HG03108 (cell line): ENCODE measurements at regions not wholly inside any gene's neighbourhood (a gene's known extent, or its start where the extent isn't known, plus 50 kb on each side); places are given as distances from the start of the nearest gene placed in this dataset.

ENCODE experiments used
- ATAC-seq: cut with Tn5 transposase; IDR thresholded peaks from one replicate; pipeline ENCODE4 v1.9.1; 2021; ENCODE audit warnings: moderate library complexity; ENCODE audit not compliant: unreplicated experiment

DNA sequence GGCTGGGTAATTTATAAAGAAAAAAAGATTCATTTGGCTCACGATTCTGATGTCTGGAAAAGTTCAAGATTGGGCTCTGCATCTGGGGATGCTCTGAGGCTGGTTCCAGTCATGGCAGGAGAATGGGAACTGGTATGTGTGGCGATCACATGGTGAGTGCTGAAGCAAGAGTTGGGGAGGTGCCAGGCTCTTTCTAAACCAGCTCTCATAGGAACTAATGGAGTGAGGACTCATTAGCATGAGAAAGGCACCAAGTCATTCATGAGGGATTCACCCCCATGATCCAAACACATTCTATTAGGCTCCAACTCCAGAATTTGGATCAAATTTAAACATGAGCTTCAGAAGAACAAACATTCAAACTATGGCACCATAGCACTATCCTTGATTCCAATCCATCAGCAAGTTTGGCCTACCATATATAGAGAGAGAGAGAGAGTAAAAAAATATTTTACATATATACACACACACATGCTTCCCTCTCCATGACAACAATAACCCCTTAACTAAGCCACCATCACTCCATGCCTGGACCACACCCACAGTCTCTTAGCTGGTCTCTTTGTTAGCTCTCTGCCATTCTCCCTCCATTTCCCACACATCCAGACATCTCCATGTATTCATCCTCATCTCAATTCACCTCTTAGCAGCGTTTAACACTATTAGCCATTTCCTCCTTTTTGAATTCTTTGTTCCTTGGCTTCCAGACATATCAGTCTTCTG, 57.9 kb downstream of the NPY start:
- no peak for ATAC-seq

DNA sequence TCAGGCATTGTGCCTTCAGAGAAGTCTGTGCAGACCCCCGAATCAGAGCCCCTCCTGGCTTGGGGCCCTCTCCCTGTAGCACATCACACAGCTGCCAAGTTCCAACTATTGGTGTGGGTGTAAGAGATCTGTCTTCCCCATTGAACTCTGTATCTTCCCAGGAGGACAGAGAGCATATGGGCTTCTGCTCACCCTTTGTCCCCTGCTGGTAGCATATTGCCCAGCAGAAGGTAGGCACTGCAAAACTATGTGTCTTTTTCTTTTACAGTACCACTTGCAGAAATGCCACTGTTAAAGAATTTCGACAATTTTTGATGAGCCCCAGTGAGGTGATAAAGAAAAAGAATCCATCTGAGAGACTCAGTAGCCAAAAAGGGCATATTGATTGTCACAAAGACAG, 59.6 kb downstream of the NPY start:
- no peak for ATAC-seq

DNA sequence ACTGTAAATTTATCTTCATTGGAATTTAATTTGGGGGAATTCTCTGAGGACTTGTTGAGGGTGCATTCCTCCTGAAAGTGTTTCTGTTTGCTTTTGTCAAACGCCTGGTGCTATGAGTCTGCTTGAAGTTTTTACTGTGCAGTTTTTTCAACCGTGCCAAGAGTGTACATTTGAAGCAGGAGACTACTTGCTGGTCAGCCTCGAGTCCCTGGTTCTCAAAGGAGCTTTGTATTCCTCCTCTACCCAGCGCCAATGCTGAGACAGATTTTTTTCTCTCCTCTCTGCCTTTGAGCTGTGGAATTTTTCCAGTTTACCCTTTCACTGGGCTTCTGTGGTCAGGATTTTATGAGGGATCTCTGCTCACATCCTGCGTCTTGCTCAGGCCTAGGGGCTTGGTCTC, 62.1 kb downstream of the NPY start:
- no peak for ATAC-seq

DNA sequence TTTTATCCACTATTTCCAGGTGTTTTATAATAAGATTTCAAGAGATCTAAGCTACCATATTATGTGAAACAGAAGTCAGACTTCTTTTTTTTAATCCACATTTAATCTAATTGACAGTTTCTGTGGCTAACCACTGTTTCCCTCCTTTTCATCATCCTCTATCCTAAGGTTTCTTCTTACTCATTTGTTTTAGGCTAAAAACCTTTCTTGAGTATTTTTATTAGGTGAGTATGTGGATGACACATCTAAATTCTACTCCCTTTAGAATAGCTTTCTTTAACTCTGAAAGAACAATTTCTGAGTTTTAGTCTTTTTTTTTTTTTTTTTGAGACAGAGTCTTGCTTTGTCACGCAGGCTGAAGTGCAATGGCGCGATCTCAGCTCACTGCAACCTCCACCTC, 62.7 kb downstream of the NPY start:
- no peak for ATAC-seq

DNA sequence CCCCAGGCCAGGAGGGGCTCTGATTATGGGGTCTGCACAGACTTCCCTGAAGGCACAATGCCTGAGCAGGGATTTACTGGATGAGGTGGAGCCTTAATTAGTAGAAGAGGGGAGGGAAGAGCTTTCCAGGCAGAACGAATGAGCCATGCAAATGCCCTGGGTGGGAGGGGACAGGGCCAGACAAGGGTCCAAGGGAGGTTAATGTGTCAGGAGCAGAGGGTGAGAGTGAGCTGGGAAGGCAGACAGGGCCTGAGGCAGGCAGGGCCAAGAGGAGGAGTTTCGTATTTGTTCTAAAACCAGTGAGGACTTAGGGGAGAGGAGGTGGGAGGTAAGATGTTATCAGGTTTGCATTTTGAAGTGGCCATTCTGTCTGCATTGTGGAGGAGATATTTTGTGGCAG, 65.3 kb downstream of the NPY start:
- ATAC-seq, result no peak

DNA sequence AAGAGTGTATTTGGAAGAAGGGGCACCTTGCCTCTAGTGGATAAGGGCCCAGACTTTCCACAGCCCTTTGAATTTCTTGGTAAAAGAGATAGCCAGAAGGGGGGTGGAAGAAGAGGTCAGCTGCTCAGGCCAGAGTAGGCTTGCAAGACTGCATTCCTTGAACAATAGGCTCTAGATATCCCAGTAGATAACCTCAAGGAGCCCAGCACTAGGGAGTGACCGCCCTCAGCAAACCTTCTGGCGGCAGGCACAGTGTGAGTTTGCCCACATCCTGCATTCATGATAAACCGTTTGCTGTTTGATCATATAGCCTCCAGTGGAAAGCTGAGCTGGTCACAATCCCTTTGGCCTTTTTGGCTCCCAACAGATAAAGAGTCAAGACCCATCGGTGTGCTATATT, 70.5 kb downstream of the NPY start:
- ATAC-seq, result no peak

DNA sequence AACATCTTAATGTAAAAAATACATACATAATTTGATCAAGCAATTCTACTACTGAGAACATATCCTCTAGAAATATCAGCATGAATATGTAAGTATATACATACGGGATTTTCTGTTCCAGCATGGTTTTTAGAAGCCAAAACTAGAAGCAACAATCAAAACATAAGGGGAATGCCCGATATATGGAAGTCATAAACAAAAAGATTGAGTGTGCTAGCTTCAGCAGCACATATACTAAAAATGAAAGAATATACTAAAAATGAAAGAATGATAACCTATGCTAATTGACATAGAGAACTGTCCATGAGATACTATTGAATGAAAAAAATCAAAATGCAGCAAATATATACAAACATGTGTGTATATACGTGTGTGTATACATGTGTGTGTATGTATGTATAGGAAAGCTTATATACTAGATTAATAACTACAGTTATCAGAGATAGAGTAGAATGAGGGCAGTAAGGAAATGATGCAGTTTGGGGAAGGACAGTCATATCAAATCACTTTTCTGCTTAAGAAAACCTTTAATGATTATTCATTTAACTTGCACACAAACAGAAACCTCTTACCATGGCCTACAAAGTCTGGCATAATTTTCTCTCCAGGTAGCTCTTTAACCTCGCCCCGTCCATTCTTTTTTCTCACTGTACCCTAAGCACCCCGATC, 72.9 kb downstream of the NPY start:
- no peak for ATAC-seq

DNA sequence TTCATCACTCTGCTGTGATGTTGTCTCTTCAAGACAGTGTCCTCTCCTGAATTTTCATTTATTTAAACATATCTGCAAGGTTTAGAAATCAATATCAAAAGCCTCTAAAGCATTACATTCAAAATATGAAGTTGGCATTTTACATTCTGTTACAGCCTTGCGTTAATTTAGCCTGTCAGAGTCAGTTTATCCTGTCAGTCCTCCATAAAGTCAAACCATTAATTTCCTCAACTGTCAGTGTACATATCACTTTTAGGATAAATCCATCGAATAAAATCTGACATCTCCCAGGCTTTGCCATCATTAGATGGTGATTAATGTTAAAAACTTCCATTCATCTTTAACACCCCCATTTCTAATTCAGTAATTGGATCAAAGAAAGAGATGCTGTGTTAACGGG, 77.0 kb downstream of the NPY start:
- ATAC-seq, result no peak

DNA sequence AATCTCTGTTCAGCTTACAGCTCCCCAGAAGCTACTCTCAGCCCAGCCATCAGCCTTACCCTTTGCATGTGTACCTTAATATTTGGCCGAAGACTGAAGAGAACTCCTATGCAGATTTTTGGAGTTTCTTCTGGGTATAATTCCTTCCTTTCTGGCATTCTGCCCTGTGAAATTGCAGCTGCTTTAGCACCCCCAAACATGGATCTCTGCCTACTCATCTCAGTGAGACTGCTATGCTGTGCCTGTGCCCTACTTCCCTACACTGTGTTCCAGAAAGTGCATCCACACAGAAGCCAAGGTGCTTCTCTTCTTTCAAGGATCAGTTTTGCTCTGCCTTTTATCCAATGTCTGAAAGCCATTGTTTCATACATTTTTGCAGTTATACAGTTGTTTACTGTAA, 81.6 kb downstream of the NPY start:
- ATAC-seq, result no peak

DNA sequence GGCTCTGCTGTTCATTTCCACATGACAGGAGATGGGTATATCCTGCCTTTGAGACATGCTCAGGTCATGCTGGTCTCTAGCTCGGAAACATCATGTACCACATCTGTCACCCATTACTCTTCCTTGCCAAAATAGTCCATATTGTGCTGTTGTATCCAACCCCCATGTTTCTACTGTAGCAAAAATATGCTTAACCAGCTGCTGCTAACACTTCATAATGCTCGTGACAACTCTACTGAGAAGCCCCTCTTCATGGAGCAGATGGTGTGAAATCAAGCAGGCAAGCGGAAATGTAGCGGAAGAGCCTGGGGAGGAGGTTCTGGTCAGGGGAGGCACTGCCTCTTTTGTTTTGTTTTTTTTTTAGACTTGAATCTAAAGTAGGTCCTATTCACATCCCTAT, 82.9 kb downstream of the NPY start:
- ATAC-seq, result no peak

DNA sequence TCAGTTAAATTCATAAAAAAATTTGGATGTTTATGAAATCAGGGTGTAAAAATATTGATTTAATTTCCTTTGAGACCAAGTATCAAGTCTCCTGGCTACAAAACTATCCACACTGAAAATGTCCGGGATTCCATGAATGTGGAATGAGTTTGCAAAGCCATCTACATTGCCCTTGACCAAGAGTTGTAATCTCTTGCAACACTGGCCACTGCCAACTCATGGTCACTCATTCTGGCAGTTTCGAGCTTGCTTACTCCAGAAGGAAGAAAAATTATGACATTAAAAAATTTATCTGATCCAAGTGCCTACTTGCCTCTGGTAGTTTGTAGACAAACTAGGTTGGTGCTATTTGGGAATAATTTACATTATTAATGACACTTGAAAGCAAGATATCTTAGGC, 84.2 kb downstream of the NPY start:
- no peak for ATAC-seq

DNA sequence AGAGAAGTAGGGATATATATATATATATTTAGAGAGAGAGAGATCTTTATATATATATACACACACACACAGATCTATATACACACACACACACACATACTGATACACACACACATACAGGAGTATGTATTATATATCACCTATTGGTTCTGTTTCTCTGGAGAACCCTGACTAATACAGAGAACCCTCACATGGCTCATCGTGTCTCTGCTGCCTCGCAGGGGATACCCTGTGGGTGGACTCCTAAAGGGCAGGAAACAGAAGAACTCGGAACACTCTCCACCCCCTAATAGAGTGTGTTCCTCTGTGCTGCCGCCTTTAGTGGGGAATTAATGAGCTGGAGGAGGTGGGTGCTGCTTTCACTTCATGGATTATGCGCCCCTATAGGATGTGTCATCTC, 86.6 kb downstream of the NPY start:
- no peak for ATAC-seq

DNA sequence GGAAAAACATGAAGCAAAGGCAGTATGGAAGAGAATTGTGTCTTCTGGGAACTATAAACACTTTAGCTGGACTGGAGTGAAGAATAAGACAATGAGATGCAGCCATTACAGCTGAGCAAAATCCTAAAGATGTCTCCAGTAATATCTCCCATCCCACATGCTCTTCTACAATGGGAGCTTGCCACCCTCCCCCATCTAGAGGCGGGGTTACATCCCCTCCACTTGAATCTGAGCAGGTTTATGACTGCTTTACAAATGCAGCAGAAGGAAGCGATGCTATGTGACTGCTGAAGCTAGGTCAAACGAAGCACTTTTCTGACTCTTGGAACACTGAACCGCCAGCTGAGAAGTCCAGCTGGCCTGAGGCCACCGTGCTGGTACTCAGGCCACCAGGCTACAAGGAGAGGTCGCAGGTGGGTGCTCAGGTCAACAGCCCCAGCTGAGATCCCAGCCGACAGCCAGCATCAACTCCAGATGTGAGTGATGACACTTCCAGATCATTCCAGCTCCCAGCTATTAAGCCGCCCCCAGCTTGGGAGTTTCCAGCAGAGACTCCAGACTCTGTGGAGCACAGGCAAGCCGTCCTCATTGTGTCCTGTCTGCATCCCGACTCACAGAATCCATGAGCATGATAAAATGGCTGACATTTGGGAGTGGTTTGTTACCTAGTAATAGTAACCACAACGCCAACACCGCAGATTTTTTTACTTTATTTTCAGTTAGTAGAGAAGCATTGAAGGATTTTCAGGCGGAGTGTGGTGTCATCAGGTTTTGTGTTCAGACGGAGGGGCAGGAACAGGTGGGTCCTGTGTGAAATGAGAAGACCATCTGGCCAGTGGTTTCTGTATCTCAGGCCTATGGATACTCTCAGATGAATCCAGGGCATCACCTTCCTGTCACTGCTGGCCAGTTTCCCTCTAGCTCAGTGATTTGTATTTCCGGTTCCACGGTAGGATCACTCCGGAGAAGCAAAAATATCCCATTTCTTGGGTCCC, 89.3 kb downstream of the NPY start:
- ATAC-seq, result no peak

DNA sequence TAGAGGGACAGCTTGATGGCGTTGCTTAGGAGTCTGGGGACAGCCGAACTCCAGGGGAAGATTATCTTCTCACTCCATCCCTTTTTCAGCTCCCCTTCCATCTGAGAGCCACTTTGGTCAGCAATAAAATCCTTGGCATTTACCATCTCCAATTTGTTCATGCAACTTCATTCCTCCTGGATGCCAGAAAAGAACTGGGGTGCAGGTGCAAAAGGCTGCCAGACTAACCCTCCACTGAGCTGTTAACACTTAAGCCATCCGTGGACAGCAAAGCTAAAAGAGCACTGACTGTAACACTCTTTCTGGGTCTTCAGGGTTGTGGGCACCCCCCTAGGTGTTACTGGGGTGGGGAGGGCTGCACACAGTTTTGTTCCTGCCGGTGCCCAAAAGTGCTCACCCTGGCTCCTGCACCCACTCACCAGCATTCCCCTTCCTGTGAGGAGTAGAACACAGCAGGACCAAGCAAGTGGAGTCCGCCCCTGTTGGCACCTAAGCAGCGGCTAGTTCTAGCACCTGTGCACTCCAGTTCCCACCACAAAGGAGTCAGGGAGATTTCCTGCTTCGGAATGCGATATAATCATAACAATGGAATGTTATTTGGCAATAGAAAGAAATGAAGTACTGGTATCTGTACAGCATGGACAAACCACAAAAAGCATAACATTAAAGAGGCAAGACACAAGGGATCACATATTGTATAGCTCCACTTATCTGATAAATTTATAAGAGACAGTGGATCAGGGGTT, 95.1 kb downstream of the NPY start:
- ATAC-seq, result no peak

DNA sequence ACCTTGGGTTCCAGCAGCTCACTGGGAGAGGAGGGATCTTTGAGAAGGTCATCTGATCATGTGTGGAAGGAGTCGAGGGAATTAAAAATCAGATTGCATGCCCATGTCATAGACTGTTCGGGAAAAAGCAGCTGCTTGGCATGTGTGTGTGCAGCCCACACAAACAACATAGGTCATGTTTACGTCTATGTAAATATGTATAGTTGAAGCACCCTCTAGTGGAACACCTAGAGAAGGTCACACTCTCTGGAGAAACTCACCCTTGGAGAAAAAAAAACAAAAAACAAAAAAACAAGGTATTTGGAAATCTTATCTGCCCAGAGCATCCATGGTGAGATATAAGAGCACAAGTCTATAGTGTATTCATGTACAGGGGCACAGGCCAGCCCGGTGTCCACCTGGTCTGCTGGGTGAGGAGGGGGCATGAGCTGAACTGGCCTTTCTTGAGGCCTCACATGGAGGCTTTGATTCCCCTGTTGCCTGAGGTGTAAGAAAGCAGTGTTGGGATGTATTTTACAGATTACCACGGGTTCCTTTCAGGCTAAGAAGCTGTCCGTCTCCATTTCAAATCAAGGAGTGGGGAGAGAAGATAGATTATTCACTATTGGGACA, 98.0 kb downstream of the NPY start:
- peak; percentile 58 for ATAC-seq

DNA sequence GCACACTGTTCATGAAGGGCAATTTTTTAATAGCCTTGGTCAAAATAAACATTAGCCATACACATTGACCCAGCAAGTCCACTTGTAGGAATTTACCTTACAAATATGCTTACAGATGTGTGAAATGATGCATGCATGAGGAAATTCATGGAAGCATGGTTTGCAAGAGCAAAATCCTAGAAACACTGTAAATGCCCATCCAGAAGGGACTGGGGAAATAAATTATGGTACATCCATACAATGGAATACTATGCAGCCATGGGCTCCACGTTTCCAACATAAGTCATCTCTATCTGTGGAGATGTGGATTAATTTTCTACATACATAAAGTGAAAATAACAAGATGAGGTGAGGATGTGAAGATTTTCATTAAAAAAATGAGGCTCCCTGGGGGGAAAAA, 99.1 kb downstream of the NPY start:
- no peak for ATAC-seq

DNA sequence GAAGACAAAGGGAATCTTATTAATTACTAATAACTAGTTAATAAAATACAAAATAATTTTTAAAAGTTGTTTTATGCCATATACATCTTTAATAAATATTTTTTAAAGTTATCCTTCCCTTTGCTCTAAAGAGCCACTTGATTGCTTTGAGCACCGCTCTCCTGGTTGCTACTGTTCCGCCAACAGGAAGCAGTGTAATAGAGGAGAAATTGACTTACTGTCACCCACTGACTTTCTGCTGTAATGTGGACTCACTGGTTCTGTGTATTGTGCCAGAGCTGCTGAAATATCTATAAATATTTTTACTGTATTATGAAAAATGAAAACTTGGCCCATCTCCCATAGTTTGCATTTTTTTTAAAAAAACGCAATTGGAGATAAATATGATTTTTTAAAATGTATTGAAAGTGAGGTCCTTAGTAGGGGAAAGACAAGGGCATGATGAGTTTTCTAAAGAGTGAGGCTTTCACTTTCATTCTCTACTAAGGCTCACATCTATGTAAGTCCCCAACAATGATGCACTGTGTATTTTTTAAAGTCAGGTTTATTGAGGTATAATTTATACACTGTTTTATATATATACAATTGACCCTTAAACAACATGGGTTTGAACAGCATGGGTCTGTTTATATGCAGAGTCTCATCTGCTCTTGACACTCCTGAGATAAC, 100.5 kb downstream of the NPY start:
- ATAC-seq, result no peak

DNA sequence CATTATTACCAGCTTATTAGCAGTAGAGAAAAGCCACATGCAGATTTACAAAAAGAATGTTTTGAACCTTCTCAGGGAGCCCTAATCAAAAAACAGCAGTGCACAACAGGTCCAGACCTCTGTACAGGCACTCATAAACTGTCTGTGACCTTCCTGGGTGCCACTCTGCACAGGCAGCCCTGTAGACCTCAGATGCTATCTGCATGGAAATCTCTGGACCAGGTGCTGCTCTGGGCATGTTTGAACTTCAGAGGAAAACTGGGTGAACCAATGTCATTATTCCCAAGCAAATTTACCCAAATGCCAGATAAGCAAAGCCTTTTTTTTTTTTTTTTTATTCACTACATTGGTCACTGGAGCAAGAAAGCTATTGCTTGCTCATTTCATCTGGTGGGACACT, 104.2 kb downstream of the NPY start:
- no peak for ATAC-seq

DNA sequence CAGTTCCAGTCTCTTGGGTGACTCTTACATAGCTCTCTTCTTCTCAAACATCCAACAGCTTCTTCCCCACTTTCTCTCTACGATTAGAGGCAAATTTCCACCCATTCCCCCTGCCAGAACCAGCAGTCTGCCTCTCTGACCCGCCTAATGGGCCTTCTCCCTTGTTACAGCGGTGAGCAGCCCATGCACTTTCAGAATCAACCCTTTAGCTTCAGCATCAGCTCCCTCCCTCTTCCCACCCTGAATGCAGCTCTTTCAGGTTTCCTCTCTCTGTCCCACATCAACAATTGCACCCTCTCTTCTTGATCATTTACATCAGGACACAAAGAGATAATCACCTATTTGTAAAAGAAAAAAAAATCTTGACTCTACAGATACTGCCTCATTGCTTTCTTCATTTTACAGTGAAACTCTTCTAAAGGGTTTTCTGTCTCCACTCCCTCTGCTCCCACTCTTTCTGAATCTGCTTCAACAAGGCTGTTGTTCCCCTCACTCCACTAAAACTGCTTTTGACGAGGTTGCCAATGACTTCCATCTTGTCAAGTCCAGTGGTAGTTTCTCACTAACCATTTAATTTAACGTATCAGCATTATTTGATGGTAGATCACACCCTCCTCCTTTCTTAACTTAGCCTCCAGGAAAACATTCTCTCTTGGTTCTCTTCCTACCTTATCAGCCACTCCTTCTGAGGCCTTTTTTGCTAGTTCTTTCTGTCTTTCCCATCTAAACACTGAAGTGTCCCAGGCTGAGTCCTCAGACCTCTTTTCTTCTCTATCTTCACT, 106.6 kb downstream of the NPY start:
- no peak for ATAC-seq
